PC-9 (cell line): ENCODE measurements at regions not wholly inside any gene's neighbourhood (a gene's known extent, or its start where the extent isn't known, plus 50 kb on each side); places are given as distances from the start of the nearest gene placed in this dataset.

Experiments used
- EZH2 ChIP-seq: fragments of 200-600 bp; sonication (generic); IDR thresholded peaks from 2 replicates; pipeline ENCODE4 v1.8.0; 2017; ENCODE audit warnings: antibody characterized with exemption, low read depth
- TF ChIP-seq, protein P1 (sequence below): fragments of 200-600 bp; sonication (generic); conservative IDR thresholded peaks from 2 replicates; pipeline ENCODE4 v1.6.1; 2017; ENCODE audit warnings: mixed run types, antibody characterized with exemption, mild to moderate bottlenecking, moderate library complexity

DNA sequence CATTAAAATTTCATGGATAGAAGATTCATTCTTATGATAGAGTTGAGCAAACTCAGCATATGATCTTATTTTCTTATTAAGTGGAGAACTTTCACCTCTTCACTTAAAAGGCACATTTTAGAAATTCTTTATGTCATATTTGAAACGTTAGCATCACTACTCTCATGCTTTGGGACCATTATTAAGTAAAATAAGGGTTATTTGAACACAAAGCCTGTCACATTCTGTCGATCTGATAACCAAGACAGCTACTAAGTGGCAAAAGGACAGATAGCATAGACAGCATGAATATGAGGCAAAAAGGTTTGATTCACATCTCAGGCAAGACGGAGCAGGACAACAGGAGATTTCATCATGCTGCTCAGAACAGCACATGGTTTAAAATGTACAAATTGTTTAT is 247.6 kb upstream of the ANO3 start:
- TF ChIP-seq, protein P1, sequence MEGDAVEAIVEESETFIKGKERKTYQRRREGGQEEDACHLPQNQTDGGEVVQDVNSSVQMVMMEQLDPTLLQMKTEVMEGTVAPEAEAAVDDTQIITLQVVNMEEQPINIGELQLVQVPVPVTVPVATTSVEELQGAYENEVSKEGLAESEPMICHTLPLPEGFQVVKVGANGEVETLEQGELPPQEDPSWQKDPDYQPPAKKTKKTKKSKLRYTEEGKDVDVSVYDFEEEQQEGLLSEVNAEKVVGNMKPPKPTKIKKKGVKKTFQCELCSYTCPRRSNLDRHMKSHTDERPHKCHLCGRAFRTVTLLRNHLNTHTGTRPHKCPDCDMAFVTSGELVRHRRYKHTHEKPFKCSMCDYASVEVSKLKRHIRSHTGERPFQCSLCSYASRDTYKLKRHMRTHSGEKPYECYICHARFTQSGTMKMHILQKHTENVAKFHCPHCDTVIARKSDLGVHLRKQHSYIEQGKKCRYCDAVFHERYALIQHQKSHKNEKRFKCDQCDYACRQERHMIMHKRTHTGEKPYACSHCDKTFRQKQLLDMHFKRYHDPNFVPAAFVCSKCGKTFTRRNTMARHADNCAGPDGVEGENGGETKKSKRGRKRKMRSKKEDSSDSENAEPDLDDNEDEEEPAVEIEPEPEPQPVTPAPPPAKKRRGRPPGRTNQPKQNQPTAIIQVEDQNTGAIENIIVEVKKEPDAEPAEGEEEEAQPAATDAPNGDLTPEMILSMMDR, result no peak
- no peak for TF ChIP-seq EZH2
